Transverse colon (tissue), 4 donors: ENCODE measurements at regions not wholly inside any gene's neighbourhood (a gene's known extent, or its start where the extent isn't known, plus 50 kb on each side); places are given as distances from the start of the nearest gene placed in this dataset.

Experiments used
- POLR2A ChIP-seq: fragments of 450-650 bp; IDR thresholded peaks from one replicate; pipeline ENCODE4 v1.6.1; 2016; ENCODE audit warnings: antibody characterized with exemption, mild to moderate bottlenecking, moderate library complexity
- POLR2AphosphoS5 ChIP-seq, 3 donors: sonication (generic); formaldehyde crosslinking; IDR thresholded peaks; one replicate each; pipeline ENCODE4 v1.6.1; 2016; ENCODE audit warnings: antibody characterized with exemption in 3 of 3
- TF ChIP-seq, protein P1 (sequence below), 5 experiments: fragments of 200-600 bp in 3 of 5; fragments of 450-650 bp in 2 of 5; sonication (generic) in 3 of 5; IDR thresholded peaks; 1 replicate in 2 of 5; 2 replicates in 3 of 5; pipeline ENCODE4 v1.5.1; 2016 to 2017; ENCODE audit warnings: antibody characterized with exemption in 5 of 5, inconsistent platforms in 3 of 5, mild to moderate bottlenecking in 2 of 5, moderate library complexity in 1 of 5

DNA sequence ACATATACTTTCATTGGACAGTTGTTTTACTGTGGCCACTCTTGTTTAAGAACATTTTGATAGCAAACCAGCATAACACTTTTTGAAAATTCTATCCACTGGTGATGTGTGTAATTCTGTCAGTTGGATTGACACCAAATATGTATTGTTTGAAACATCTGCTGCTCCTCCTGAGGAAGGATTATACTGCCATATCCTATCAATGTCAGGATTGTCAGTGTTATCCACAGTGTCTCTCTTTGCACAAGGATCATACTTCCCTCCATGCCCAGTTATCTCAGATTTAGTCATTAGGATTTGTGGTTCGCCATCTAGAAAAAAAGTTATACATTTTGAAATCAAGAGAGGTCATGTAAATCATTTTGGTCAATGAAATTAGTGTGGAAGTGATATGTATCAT, 1859.6 kb downstream of the C4orf33 start:
- TF ChIP-seq, protein P1, sequence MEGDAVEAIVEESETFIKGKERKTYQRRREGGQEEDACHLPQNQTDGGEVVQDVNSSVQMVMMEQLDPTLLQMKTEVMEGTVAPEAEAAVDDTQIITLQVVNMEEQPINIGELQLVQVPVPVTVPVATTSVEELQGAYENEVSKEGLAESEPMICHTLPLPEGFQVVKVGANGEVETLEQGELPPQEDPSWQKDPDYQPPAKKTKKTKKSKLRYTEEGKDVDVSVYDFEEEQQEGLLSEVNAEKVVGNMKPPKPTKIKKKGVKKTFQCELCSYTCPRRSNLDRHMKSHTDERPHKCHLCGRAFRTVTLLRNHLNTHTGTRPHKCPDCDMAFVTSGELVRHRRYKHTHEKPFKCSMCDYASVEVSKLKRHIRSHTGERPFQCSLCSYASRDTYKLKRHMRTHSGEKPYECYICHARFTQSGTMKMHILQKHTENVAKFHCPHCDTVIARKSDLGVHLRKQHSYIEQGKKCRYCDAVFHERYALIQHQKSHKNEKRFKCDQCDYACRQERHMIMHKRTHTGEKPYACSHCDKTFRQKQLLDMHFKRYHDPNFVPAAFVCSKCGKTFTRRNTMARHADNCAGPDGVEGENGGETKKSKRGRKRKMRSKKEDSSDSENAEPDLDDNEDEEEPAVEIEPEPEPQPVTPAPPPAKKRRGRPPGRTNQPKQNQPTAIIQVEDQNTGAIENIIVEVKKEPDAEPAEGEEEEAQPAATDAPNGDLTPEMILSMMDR (IDR thresholded peaks at IDR 0.05) = no peak
- TF ChIP-seq POLR2AphosphoS5 (IDR thresholded peaks at IDR 0.05) = no peak
- no peak for TF ChIP-seq POLR2A
